HG03196 (cell line): ENCODE measurements at regions not wholly inside any gene's neighbourhood (a gene's known extent, or its start where the extent isn't known, plus 50 kb on each side); places are given as distances from the start of the nearest gene placed in this dataset.
A peak's percentile ranks its signal among the peaks of the same experiment; 100 is the strongest.
"Not testable (repeated sequence)": the region's sequence is repeated elsewhere in the genome, so short reads cannot be mapped to it uniquely, and the experiment has no call there.

Experiments
- ATAC-seq: cut with Tn5 transposase; IDR thresholded peaks from one replicate; pipeline ENCODE4 v1.9.1; 2021; ENCODE audit not compliant: unreplicated experiment

DNA sequence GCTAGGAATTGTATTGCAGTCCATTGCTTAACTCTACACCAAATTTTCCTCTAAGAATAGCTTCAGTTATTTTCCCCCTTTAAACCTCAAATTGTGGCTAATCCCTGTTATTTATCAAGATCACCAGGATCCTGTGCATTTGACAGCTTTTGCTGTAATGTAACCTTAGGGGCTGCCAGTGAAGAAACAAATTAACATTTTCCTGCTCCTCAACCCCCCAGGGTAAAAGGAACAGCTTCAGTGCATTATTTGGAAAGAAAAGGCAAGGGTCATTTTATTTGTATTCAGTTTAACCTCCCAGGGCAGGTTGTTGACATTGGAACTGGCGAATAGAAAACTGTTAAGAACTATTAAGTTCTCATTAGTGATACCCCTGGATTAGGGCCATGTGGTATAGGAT lies 57.0 kb downstream of the PCDH20 start:
- no peak for ATAC-seq

DNA sequence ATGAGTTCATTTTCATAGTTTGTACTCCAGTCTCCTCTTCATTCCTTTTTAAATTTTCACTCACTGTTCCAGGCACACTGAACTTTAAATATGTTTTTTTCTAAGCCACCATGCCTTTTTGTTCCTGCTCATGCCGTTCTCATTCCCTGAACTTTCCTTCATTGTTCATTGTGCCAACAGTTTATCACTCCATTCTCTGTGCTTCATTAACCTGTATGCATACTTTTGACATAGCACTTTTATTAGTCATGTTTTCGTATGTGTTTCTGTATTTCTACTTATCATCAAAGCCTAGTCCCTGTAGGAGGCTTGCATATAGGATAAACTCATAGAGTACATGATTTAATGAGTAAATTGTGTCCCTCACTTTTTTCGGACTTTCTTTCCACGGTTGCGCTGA lies 65.3 kb downstream of the PCDH20 start:
- no peak for ATAC-seq

DNA sequence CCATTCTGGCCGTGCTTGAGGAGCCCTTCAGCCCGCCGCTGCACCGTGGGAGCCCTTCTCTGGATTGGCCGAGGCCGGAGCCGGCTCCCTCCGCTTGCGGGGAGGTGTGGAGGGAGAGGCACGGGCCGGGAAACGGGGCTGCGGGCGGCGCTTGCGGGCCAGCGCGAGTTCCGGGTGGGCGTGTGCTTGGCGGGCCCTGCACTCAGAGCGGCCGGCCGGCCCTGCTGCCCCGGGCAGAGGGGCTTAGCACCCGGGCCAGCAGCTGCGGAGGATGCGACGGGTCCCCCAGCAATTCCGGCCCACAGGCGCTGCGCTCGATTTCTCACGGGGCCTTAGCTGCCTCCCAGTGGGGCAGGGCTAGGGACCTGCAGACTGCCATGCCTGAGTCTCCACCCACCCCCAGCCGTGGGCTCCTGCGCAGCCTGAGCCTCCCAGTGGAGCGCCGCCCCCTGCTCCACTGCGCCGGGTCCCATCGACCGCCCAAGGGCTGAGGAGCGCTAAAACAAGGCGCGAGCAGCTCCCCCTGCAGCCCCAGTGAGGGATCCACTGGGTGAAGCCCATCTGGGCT lies 76.5 kb downstream of the PCDH20 start:
- no peak for ATAC-seq

DNA sequence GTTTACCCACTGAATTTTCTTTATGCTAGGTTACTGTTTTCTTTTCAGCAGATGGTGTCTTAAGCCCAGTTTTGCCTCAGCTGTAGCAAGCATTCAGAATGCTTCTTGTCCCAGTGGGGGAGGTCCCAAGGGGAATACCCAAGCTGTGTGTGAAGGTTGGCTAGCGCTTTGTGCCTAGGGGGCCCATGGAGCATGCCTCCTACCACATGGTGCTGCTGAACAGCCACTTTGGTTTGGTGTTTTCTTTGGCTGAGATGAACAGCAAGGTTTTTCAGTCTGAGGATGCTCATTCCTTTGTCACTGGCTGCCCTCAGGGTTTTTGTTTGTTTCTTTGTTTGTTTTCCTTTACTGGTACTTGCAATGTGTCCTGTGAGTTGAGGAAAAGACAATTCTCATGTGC lies 99.0 kb downstream of the PCDH20 start:
- ATAC-seq = no peak

DNA sequence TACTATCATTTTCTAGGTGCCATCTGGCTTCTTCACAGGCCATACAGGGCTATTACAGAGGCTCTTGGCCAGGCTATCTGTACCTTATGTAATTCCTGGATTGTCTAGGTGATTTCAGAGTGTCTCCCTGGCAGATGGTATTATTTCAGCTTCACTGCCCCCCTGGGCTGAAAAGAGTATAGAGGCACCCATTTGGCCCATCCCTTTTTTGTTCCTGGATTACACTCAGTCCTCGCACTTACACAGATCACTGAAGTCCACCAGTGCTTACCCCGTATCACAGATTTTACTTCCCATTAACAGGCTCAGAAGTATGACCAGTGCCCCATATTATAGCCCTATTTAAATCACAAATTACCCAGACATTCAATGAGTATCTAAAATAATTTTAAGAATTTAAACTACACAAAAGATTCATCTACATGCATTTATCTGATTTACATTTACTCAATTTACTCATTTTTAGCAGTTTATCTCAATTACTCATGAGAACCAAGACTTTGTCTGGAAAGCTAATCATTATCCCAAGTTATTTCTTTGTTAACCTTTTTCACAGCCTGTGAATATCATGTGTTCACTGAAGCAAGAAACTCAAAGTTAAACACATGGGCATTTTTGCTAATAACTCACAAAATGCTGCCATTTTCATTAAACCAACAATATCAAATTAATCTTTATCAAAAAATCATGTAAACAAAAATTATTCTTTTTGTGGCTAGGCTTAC lies 121.0 kb downstream of the PCDH20 start:
- no peak for ATAC-seq

DNA sequence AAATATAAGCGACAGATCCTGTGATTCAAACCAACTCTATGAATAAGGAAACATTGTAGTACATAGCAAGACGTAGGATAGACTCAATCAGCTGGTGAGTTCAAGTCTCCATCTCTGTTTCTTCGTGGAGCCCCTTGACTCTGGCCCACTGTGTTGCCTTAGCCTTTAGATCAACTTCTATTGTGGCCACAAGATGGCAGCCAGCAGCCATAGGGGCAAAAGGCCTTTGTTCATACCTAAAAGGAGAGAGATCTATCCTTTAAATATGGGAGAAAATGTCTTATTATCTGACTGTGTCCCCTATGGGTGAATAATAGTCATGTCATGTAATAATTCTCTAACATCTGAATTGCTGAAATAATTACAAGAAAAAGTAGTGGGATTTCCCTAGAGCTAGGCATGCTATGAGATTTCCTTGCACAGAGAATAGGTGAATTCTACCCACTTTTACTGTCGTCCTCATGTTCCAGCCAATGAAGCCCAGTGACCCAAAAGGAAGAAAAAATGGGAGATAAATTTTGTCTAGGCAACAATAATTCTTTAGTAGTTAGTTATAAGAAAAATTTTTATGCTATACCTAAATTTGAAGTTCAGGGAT lies 129.4 kb downstream of the PCDH20 start:
- no peak for ATAC-seq

DNA sequence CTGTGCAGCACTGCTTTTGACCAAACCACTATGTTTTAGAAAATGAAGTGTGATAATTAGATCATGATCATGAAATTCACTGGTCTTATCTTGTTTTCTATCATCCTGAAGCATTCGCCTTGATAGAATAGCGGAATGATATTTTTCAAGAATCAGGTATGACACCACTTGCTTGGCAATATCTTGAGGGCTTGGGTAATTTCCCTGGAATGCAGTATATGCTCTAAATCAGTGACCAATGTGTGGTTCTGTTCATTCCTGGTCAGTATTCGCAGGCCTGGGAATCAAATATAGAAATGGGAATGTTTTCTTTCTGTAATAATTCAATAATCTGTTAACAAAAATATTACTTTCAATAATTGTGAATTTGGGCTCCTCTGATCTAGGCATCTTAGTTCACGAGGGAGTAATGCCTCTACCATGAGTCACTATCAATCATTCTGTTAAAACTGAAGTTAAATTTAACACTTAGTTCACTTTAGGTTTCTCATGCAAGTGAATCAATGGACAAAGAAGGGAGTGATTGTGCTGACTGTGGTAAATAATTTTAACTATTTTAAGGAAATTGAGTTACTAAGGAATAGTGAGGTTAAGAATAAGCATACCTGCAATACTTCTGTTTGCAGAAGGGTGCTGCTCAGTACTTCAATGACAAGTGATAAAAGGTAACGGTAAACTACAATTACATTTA lies 137.9 kb downstream of the PCDH20 start:
- no peak for ATAC-seq

DNA sequence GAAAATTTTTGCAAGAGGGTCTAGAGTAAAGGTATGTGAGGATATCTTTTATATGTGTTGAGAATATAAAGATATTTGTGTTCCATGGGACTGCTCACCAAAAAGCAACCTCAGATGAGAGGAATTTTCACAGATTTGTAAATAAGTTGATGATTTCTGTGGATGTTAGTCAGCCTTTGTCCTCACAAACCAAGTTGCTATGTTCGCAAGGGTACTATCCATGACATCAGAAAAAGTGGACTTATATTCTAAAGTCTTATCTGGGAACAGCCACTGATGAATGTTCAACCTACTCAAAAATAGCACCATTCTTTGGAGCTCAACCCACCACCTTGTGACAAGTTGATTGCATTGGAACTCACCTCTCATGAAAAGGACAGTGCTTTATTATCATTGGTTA lies 138.6 kb downstream of the PCDH20 start:
- ATAC-seq = no peak

DNA sequence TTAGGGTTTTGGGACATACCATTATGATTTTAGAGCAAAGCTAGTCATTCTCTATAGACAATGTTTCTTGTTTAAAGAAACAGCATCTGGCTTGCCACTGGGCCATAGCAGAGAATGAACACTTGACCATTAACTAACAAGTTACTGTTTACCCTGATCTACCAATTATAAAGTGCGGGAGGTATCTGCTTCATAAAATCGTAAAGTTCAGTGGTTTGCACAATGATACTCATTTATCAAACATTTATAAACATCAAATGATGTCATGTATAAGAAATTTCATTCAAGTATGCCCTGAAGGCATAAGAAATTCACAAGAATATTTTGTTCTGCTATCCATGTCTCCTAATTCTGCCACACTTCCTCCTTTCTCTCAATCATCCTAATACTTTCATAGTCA lies 139.2 kb downstream of the PCDH20 start:
- ATAC-seq = no peak

DNA sequence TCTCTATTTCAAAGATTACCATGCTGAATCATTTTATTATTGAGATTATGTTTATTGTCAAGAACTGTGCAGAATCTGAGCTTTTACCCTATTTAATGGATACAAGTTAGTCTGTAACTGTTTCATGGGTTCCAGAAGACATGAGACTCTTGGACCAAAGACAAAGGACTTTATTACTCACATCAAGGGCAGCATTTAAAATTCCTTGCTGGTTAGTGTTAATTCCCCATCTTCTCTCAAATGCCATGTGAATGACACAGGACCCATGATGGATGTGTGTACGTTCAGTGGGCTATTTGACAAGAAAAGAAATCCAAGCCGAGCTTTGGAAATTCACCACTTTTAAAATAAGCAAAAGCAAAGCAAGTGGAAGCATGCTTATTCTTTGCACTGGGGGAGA lies 139.9 kb downstream of the PCDH20 start:
- ATAC-seq = no peak

DNA sequence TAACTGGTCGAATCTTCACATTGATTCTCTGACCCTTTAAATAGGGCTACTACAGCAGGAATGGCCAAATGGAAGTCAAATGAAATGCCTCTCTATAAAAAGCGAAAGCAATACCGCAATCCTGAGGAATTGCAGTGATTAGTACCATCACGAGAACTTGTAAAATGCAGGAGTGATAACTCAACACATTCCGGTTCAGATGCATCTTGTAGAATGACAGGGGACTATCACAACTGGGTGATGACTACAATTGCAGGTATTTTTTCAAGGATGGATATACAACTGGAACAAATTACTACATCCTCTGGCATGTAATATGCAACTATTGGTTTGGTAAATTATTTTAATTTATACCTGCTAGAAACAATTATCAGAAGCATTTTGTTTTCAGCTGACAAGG lies 140.4 kb downstream of the PCDH20 start:
- ATAC-seq = no peak

DNA sequence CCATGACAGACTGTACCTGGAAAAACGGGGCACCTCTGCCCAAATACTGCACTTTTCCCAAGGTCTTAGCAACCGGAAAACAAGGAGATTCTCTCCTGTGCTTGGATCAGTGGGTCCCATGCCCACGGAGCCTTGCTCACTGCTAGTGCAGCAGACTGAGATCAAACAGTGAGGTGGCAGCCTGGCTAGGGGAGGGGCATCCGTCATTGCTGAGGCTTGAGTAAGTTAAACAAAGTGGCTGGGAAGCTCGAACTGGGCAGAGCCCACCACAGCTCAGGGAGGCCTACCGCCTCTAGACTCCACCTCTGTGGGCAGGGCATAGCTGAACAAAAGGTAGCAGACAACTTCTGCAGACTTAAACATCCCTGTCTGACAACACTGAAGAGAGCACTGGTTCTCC lies 148.8 kb downstream of the PCDH20 start:
- not testable (repeated sequence) for ATAC-seq

DNA sequence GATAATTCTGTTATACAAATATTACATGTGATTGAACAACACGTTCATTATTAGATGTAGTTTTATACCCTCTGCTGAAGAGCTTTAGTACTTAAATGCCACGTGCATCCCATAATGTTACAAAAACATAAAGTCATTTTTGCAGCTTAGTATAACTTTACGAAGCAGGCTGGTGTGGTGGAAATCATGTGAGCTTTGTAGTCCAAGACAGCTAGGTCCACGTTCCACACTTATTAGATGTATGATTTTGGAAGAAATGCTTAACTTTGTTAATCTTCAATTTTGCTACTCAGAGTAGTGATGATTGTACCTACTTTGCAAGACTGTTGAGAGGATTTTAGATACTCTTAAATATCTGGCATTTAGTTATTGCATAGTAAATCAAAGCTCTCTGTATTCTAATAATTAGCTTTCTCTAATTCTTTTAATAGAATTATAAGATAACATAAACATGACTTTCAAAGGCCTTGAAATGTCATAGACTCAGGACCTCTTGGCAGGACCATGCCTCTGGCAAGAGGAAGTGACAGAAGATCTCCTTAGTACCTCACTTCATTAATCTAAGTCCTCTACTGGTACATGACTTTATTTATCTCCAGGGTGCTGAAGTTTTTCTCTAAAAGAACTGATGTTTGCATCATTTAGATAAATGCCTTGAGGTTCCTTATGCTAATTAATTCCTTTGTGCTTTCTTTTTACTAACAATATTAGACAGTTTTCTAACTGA lies 153.7 kb downstream of the PCDH20 start:
- no peak for ATAC-seq

DNA sequence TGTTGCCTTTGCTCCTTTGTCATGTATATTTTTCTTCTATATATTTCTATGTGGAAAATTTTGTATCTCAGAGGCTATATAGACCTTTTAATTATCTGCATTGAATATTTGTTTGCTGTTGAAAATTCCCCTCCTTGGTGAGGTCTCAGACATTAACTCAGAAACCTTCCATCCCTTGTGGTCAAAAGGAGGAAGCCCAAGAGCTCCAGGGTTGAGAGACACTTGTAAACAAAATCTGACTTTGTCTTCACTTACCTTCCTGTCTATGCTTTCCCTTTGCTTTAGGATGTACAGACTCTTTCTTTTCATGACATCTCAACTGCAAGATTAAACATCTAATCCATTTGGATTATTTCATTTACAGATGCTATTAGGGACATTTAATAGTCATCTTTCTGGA lies 157.5 kb downstream of the PCDH20 start:
- no peak for ATAC-seq

DNA sequence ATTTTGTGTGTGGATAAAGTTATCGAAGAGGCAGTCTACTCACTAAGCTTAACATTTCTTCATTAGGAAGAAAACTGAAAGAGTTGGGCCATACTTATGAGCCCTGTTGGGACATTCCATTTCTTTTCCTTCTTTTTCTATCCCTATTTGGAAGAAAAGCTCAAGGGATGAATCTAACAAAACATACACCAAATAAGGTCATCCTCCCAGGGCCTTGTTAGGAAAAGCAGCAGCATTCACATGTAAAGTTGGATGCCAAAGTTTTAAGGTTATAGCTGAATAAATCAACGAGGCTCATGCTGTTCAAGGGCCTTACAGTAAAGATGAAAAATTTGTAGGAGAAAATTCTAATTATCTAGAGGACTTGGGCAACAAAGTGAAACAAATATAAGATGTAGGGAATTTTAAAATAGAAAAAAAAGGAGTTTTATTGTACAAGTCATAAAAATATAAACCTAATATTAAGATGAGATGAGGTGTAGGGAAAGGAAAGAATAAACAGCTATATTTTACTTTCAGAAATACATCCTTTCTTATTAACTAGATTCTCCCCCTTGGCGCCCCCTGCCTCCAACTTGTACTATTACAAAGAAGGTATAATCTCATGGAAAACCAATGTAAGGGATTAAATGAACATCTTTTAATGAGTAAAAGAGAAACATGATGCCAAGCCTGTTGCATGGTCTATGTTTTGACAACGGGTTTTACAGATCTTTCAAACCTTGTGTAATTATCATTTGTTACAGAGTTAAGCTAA lies 160.4 kb downstream of the PCDH20 start:
- no peak for ATAC-seq

DNA sequence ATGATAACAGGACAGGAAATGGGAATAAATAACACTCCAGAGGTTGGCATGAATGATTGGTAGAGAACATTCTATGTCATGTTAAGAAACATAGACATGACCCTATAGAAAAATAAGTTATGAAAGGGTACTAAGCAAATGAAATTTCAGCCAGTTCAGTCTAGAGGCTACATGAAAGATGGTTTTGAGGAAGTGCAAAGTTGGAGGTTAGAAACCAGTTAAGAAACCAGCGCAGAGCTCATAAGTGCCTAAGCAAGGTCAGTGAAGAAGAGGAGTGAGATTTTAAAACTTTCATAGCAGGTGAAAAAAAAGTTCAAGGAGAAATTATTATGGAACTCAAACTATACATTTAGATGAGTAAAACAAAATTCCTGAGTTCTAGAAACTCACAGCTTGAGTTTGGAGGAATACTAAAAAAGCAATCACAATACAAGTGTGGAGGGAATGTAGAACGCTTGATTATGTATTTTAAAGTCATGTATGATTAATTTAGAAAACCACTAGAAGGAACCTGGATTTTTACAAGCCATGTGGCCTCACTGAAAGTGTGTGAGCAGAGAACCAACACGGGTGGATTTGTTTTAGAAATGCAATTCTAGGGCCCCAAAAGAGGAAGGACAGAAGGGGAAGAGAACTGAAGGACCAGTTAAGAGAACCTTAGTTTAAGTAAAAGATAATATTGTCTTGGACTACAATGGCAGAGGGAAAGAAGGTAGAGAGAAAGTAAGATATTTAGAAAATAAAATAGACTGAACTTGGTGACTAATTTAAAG lies 162.4 kb downstream of the PCDH20 start:
- no peak for ATAC-seq

DNA sequence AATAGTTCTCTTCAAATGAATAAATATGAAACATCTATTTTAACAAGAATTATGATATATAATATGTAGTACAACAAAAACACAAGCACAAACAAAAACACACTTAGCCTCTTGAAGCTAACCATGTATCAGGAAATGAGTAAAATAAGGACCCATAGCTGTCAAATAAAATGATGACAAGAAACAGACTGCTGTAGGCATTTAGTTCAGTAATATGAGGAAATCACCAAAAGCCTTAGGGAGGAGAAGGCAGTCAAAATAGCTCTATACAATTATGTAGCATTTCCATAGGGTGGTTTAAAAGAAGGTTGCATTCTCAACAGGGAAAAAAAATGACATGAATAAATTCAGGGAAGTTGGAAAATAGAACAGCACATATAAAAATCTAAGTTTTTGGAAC lies 163.4 kb downstream of the PCDH20 start:
- ATAC-seq = no peak

DNA sequence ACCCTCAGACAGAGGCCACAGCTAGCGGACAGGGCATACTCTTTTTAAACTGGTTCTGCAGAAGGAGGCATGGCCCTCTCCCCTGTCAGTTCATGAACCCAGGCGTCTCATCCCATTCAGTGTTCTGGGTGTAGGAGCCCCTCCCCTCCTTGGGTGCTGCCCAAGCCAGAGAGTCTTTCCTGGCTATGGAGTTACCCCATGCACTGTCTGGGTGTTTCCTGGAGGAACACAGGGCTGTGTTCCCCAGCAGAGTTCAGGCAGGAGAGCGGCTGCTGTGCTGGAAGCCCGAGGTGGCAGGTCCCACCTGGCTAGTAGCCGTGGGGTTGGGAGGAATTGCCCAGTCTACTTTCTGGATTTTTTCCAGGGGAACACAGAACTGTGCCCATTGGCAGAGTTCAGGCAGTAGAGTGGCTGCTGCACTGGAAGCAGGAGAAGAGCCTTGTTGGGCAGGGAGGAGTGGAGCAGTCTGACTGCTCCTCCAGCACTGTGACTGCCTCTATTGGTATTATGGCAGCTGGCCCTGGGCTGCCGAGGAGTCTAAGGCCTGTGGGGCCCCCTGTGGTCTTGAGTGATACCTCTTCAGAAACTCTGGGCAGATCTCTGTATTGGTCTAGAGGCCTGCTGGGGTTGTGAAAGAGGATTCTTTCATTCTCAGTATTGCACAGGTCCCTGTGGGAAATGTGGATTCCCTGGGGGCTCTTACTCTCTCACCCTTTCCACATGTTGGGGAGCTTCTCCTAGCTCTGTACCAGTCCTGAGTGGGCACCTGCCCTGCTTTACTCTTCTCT lies 168.3 kb downstream of the PCDH20 start:
- ATAC-seq = peak; percentile 83

DNA sequence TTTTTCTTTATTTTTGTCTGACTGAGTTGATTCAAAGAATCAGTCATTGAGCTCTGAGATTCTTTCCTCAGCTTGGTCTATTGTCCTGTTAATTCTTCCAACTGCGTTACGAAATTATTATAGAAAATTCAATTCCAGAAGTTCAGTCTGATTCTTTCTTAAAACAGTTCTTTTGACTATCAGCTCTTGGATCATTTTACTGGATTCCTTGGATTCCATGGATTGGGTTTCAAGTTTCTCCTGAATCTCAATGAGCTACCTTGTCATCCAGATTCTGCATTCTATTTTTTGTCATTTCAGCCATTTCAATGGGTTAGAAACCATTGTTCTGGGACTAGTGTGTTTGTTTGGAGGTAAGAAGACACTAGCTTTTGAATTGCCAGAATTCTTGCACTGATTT lies 169.3 kb downstream of the PCDH20 start:
- ATAC-seq = no peak
